Liver (tissue), 8 donors: ENCODE measurements at regions not wholly inside any gene's neighbourhood (a gene's known extent, or its start where the extent isn't known, plus 50 kb on each side); places are given as distances from the start of the nearest gene placed in this dataset.

Source experiments
- DNase-seq: peaks from one replicate; pipeline ENCODE4 v3.0.0-alpha.2; 2017; ENCODE audit warnings: low spot score
- H3K27ac ChIP-seq, 2 donors: one replicate each; pipeline ENCODE4 v1.7.0; 2013; ENCODE audit warnings: inconsistent platforms in 2 of 2, low read length in 2 of 2, control low read depth in 1 of 2, low read depth in 1 of 2, mild to moderate bottlenecking in 1 of 2
- H3K27me3 ChIP-seq, 4 donors: one replicate each; pipeline versions ENCODE4 v1.6.1 to v1.7.0; 2013; ENCODE audit warnings: low read length in 3 of 4, inconsistent platforms in 1 of 4, mild to moderate bottlenecking in 1 of 4, moderate library complexity in 1 of 4; ENCODE audit not compliant: control insufficient read depth in 4 of 4, insufficient read depth in 4 of 4
- H3K36me3 ChIP-seq, 4 donors: one replicate each; pipeline versions ENCODE4 v1.6.1 to v1.7.0; 2013; ENCODE audit warnings: low read length in 3 of 4, mild to moderate bottlenecking in 3 of 4, low read depth in 1 of 4, moderate library complexity in 1 of 4; ENCODE audit not compliant: control insufficient read depth in 4 of 4, insufficient read depth in 3 of 4
- H3K4me1 ChIP-seq, 4 donors: one replicate each; pipeline versions ENCODE4 v1.6.1 to v1.7.0; 2013; ENCODE audit warnings: low read length in 3 of 4, mild to moderate bottlenecking in 3 of 4, moderate library complexity in 1 of 4; ENCODE audit not compliant: control insufficient read depth in 4 of 4, insufficient read depth in 4 of 4
- H3K4me3 ChIP-seq, 3 donors: one replicate each; pipeline versions ENCODE4 v1.6.1 to v1.7.0; 2013; ENCODE audit warnings: low read length in 3 of 3, control low read depth in 1 of 3, low read depth in 1 of 3, mild to moderate bottlenecking in 1 of 3
- H3K9ac ChIP-seq, 2 donors: one replicate each; pipeline ENCODE4 v1.7.0; 2013; ENCODE audit warnings: low read length in 2 of 2, mild to moderate bottlenecking in 2 of 2, moderate library complexity in 2 of 2, control low read depth in 1 of 2, low read depth in 1 of 2
- H3K9me3 ChIP-seq, 4 donors: one replicate each; pipeline versions ENCODE4 v1.6.1 to v1.7.0; 2013; ENCODE audit warnings: low read length in 3 of 4; ENCODE audit not compliant: control insufficient read depth in 4 of 4
- EGR1 ChIP-seq, 2 donors: IDR thresholded peaks; 2 replicates each; pipeline ENCODE4 v1.6.1; 2016 to 2018; ENCODE audit warnings: antibody characterized with exemption in 2 of 2, low read depth in 2 of 2
- FOXA1 ChIP-seq: IDR thresholded peaks from 2 replicates; pipeline ENCODE4 v1.6.1; 2016; ENCODE audit warnings: antibody characterized with exemption
- FOXA2 ChIP-seq: IDR thresholded peaks from 2 replicates; pipeline ENCODE4 v1.6.1; 2016; ENCODE audit warnings: antibody characterized with exemption
- GABPA ChIP-seq, 2 donors: IDR thresholded peaks in 1 of 2; conservative IDR thresholded peaks in 1 of 2; 2 replicates each; pipeline ENCODE4 v1.6.1; 2016; ENCODE audit warnings: antibody characterized with exemption in 2 of 2, mild to moderate bottlenecking in 1 of 2, moderate library complexity in 1 of 2
- HNF4A ChIP-seq, 2 donors: conservative IDR thresholded peaks; 2 replicates each; pipeline ENCODE4 v1.6.1; 2016; ENCODE audit warnings: antibody characterized with exemption in 2 of 2, mild to moderate bottlenecking in 2 of 2
- JUND ChIP-seq, 2 donors: IDR thresholded peaks; 2 replicates each; pipeline ENCODE4 v1.6.1; 2016; ENCODE audit warnings: antibody characterized with exemption in 2 of 2
- NR2F2 ChIP-seq: IDR thresholded peaks from 2 replicates; pipeline ENCODE4 v1.6.1; 2016; ENCODE audit warnings: antibody characterized with exemption
- RAD21 ChIP-seq, 2 donors: IDR thresholded peaks; 2 replicates each; pipeline ENCODE4 v1.6.1; 2016; ENCODE audit warnings: antibody characterized with exemption in 2 of 2, mild to moderate bottlenecking in 2 of 2
- RXRA ChIP-seq, 2 donors: IDR thresholded peaks; 2 replicates each; pipeline ENCODE4 v1.6.1; 2017 to 2018; ENCODE audit warnings: antibody characterized with exemption in 2 of 2, mild to moderate bottlenecking in 1 of 2
- SP1 ChIP-seq: IDR thresholded peaks from 2 replicates; pipeline ENCODE4 v1.6.1; 2018; ENCODE audit warnings: antibody characterized with exemption, mild to moderate bottlenecking
- TAF1 ChIP-seq: conservative IDR thresholded peaks from 2 replicates; pipeline ENCODE4 v1.6.1; 2016; ENCODE audit warnings: antibody characterized with exemption, mild to moderate bottlenecking
- YY1 ChIP-seq: IDR thresholded peaks from 2 replicates; pipeline ENCODE4 v1.6.1; 2016; ENCODE audit warnings: antibody characterized with exemption, mild to moderate bottlenecking
- WGBS: extraction: QIAGEN DNeasy Blood & Tissue Kit; methylation state at CpG from one replicate; pipeline ENCODE4 v1.1.7; 2013; 5-methylcytosine and 5-hydroxymethylcytosine counted together
- TF ChIP-seq, protein P1 (sequence below): IDR thresholded peaks from 2 replicates; pipeline ENCODE4 v1.6.1; 2016; ENCODE audit warnings: antibody characterized with exemption, mild to moderate bottlenecking
- TF ChIP-seq, protein P2 (sequence below): fragments of 150-350 bp; IDR thresholded peaks from 2 replicates; pipeline ENCODE4 v1.5.1; 2017; ENCODE audit warnings: improper control_type of control experiment, low read depth, low read length; ENCODE audit not compliant: missing input control
- TF ChIP-seq, protein P3 (sequence below): IDR thresholded peaks from 2 replicates; pipeline ENCODE4 v1.6.1; 2016; ENCODE audit warnings: antibody characterized with exemption
- TF ChIP-seq, protein P4 (sequence below): IDR thresholded peaks from 2 replicates; pipeline ENCODE4 v1.6.1; 2016; ENCODE audit warnings: antibody characterized with exemption
- donor health status: healthy.
- donor health status: healthy.
- donor health status: healthy.
- donor health status: healthy.
- donor health status: healthy.

DNA sequence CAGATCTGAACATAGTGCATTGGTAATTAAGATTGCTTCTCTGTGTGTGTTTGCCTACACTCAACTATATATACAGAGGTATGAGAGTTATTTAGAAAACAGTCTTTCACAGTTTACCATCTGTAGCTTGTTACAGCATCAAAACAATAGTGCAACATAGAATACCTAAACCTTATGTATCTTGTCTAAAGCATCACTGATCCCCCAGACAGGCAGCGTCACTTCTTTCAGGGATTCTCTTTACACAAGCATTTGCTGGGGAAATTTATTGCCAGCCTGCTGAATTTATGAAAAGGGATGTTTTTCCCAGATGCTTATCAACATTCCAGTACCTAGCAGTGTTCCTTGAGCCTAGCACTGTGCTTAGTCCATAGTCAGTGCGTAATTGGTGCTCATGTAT, 195.8 kb upstream of the COL8A1 start:
- no peaks in the 10 kb centered on the region for H3K27me3 ChIP-seq
- no peak for TF ChIP-seq TAF1
- H3K9ac ChIP-seq = no peak overlapping the region
- no peak for DNase-seq
- H3K4me3 ChIP-seq = no peak overlapping the region
- H3K36me3 ChIP-seq = no peaks in the 10 kb centered on the region
- H3K27ac ChIP-seq = no peak overlapping the region
- H3K9me3 ChIP-seq = no peaks in the 10 kb centered on the region
- H3K4me1 ChIP-seq = no peaks in the 10 kb centered on the region
- whole genome bisulfite sequencing = 71% methylated on average over 2 of the region's 2 CpGs

DNA sequence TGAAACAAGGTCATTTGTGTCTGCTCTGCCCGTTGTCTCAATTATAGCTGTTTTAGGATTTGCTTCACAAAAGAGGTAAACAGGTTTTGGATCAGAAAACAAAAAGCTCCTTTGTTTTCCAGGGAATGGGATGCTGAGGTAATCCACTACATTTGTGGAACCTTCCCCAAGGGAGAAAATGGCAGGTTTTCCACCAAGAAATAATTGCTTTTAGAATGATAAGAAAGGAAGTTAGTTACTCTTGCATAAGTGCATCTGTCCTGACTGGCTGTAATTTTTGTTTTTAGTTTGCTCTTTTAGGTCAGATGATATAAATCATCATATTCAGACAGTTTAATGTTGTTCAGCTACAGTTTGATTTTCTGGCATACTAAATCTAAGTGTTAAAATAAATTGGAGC, 198.5 kb upstream of the COL8A1 start:
- no peak for DNase-seq
- H3K36me3 ChIP-seq = no peaks in the 10 kb centered on the region
- no peak overlapping the region for H3K27ac ChIP-seq
- no peaks in the 10 kb centered on the region for H3K27me3 ChIP-seq
- no peaks in the 10 kb centered on the region for H3K9me3 ChIP-seq
- no peaks in the 10 kb centered on the region for H3K4me1 ChIP-seq
- 30% methylated on average over 1 of the region's 1 CpG for WGBS
- H3K9ac ChIP-seq = no peak overlapping the region
- TF ChIP-seq EGR1 (IDR thresholded peaks at IDR 0.05; ENCODE audit: low read depth in 2 of 2) = no peak
- no peak for TF ChIP-seq TAF1
- no peak for TF ChIP-seq FOXA1
- no peak for TF ChIP-seq NR2F2
- no peak for TF ChIP-seq HNF4A (conservative IDR thresholded peaks at IDR 0.05)
- no peak for TF ChIP-seq GABPA (IDR thresholded peaks at IDR 0.05 in 1 of 2, conservative IDR thresholded peaks at IDR 0.05 in 1 of 2)
- no peak for TF ChIP-seq JUND (IDR thresholded peaks at IDR 0.05)
- TF ChIP-seq YY1 = no peak
- no peak for TF ChIP-seq RAD21 (IDR thresholded peaks at IDR 0.05)
- no peak for TF ChIP-seq RXRA (IDR thresholded peaks at IDR 0.05)
- H3K4me3 ChIP-seq = no peak overlapping the region

DNA sequence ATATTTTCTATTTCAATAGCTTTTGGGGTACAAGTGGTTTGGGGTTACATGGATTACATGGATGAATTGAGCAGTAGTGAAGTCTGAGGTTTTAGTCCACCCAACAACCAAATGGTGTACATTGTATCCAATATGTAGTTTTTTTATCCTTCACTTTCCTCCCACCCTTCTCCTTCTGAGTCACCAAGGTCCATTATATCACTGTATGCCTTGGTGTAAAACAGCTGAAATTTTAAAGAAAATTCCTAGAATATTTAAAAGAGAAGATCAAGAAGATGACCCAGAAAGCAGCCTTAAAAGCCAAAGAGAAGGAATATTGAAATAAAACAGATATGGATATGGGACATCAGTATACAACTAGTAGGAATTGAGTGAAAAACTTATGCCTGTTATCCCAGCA, 204.2 kb upstream of the COL8A1 start:
- TF ChIP-seq GABPA (IDR thresholded peaks at IDR 0.05 in 1 of 2, conservative IDR thresholded peaks at IDR 0.05 in 1 of 2) (no peak), HNF4A (conservative IDR thresholded peaks at IDR 0.05) (no peak), RAD21 (IDR thresholded peaks at IDR 0.05) (no peak), RXRA (IDR thresholded peaks at IDR 0.05) (no peak), FOXA2 (no peak), SP1 (no peak), EGR1 (IDR thresholded peaks at IDR 0.05; ENCODE audit: low read depth in 2 of 2) (no peak)
- TF ChIP-seq, protein P1, sequence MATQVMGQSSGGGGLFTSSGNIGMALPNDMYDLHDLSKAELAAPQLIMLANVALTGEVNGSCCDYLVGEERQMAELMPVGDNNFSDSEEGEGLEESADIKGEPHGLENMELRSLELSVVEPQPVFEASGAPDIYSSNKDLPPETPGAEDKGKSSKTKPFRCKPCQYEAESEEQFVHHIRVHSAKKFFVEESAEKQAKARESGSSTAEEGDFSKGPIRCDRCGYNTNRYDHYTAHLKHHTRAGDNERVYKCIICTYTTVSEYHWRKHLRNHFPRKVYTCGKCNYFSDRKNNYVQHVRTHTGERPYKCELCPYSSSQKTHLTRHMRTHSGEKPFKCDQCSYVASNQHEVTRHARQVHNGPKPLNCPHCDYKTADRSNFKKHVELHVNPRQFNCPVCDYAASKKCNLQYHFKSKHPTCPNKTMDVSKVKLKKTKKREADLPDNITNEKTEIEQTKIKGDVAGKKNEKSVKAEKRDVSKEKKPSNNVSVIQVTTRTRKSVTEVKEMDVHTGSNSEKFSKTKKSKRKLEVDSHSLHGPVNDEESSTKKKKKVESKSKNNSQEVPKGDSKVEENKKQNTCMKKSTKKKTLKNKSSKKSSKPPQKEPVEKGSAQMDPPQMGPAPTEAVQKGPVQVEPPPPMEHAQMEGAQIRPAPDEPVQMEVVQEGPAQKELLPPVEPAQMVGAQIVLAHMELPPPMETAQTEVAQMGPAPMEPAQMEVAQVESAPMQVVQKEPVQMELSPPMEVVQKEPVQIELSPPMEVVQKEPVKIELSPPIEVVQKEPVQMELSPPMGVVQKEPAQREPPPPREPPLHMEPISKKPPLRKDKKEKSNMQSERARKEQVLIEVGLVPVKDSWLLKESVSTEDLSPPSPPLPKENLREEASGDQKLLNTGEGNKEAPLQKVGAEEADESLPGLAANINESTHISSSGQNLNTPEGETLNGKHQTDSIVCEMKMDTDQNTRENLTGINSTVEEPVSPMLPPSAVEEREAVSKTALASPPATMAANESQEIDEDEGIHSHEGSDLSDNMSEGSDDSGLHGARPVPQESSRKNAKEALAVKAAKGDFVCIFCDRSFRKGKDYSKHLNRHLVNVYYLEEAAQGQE = no peak
- TF ChIP-seq, protein P2, sequence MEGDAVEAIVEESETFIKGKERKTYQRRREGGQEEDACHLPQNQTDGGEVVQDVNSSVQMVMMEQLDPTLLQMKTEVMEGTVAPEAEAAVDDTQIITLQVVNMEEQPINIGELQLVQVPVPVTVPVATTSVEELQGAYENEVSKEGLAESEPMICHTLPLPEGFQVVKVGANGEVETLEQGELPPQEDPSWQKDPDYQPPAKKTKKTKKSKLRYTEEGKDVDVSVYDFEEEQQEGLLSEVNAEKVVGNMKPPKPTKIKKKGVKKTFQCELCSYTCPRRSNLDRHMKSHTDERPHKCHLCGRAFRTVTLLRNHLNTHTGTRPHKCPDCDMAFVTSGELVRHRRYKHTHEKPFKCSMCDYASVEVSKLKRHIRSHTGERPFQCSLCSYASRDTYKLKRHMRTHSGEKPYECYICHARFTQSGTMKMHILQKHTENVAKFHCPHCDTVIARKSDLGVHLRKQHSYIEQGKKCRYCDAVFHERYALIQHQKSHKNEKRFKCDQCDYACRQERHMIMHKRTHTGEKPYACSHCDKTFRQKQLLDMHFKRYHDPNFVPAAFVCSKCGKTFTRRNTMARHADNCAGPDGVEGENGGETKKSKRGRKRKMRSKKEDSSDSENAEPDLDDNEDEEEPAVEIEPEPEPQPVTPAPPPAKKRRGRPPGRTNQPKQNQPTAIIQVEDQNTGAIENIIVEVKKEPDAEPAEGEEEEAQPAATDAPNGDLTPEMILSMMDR = no peak
- TF ChIP-seq, protein P3, sequence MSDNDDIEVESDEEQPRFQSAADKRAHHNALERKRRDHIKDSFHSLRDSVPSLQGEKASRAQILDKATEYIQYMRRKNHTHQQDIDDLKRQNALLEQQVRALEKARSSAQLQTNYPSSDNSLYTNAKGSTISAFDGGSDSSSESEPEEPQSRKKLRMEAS = no peak
- TF ChIP-seq, protein P4, sequence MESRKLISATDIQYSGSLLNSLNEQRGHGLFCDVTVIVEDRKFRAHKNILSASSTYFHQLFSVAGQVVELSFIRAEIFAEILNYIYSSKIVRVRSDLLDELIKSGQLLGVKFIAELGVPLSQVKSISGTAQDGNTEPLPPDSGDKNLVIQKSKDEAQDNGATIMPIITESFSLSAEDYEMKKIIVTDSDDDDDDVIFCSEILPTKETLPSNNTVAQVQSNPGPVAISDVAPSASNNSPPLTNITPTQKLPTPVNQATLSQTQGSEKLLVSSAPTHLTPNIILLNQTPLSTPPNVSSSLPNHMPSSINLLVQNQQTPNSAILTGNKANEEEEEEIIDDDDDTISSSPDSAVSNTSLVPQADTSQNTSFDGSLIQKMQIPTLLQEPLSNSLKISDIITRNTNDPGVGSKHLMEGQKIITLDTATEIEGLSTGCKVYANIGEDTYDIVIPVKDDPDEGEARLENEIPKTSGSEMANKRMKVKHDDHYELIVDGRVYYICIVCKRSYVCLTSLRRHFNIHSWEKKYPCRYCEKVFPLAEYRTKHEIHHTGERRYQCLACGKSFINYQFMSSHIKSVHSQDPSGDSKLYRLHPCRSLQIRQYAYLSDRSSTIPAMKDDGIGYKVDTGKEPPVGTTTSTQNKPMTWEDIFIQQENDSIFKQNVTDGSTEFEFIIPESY = no peak
- H3K27me3 ChIP-seq = no peaks in the 10 kb centered on the region
- H3K36me3 ChIP-seq = no peaks in the 10 kb centered on the region
- H3K27ac ChIP-seq = no peak overlapping the region
- H3K4me3 ChIP-seq = no peak overlapping the region
- DNase-seq = no peak
- H3K9ac ChIP-seq = no peak overlapping the region
- no peaks in the 10 kb centered on the region for H3K4me1 ChIP-seq
- H3K9me3 ChIP-seq = no peaks in the 10 kb centered on the region
